ENCODE measurements at regions not wholly inside any gene's neighbourhood (a gene's known extent, or its start where the extent isn't known, plus 50 kb on each side); places are given as distances from the start of the nearest gene placed in this dataset.

DNA sequence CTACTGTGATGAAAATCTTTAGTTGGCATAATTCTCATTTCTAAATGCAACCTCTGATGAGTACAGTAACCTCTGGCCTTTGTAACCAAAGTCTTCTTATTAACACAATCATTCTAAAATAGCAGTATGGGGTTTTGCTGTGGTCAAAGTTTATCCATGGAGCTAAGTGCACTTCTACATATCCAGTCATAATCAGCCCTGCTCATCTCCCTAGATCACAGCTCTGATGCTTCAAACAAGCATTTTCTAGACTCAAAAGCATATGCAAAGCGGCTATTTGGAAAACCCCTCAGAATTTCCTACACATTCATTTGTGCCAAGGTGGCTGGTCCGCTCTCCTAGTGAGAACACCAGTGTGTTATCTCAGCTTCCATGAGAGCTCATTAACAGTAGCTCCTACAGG is 418.6 kb downstream of the MRPL39 start:
- TF ChIP-seq, protein P1, sequence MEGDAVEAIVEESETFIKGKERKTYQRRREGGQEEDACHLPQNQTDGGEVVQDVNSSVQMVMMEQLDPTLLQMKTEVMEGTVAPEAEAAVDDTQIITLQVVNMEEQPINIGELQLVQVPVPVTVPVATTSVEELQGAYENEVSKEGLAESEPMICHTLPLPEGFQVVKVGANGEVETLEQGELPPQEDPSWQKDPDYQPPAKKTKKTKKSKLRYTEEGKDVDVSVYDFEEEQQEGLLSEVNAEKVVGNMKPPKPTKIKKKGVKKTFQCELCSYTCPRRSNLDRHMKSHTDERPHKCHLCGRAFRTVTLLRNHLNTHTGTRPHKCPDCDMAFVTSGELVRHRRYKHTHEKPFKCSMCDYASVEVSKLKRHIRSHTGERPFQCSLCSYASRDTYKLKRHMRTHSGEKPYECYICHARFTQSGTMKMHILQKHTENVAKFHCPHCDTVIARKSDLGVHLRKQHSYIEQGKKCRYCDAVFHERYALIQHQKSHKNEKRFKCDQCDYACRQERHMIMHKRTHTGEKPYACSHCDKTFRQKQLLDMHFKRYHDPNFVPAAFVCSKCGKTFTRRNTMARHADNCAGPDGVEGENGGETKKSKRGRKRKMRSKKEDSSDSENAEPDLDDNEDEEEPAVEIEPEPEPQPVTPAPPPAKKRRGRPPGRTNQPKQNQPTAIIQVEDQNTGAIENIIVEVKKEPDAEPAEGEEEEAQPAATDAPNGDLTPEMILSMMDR (IDR thresholded peaks at IDR 0.05; ENCODE audit: insufficient read depth, low read depth, low read length) = no peak
- TF ChIP-seq EZH2 (IDR thresholded peaks at IDR 0.05; ENCODE audit: insufficient read depth, low read length) = no peak

Data from astrocyte (in vitro differentiated cells and primary cell).